Activated T-cell treated with anti-CD3 and anti-CD28 coated beads for 24 hours (primary cell): ENCODE measurements at regions not wholly inside any gene's neighbourhood (a gene's known extent, or its start where the extent isn't known, plus 50 kb on each side); places are given as distances from the start of the nearest gene placed in this dataset.

ENCODE experiments used
- DNase-seq: peaks from one replicate; pipeline ENCODE4 v3.0.0-alpha.2; 2020; ENCODE audit warnings: low read depth

- no peak for DNase-seq
Observed at GRCh38 chr11:26186389-26186788, 145.5 kb upstream of the ANO3 start.

- DNase-seq: no peak
Observed at GRCh38 chr11:26187639-26188038, 144.3 kb upstream of the ANO3 start.

GRCh38 chr11:26188554-26188953, 143.4 kb upstream of the ANO3 start:
- no peak for DNase-seq

GRCh38 chr11:26191193-26191592, 140.7 kb upstream of the ANO3 start:
- DNase-seq: no peak

GRCh38 chr11:26193694-26194365, 138.1 kb upstream of the ANO3 start:
- DNase-seq: no peak

GRCh38 chr11:26194881-26195280, 137.0 kb upstream of the ANO3 start:
- DNase-seq: no peak

- no peak for DNase-seq
Observed at GRCh38 chr11:26198532-26199096, 133.3 kb upstream of the ANO3 start.

GRCh38 chr11:26199331-26200095, 132.4 kb upstream of the ANO3 start:
- no peak for DNase-seq

GRCh38 chr11:26201411-26201810, 130.5 kb upstream of the ANO3 start:
- no peak for DNase-seq

- DNase-seq: no peak
Observed at GRCh38 chr11:26202754-26203153, 129.2 kb upstream of the ANO3 start.

- no peak for DNase-seq
Observed at GRCh38 chr11:26204101-26204500, 127.8 kb upstream of the ANO3 start.

GRCh38 chr11:26204839-26205238, 127.1 kb upstream of the ANO3 start:
- no peak for DNase-seq

- no peak for DNase-seq
Observed at GRCh38 chr11:26219183-26220117, 112.5 kb upstream of the ANO3 start.

GRCh38 chr11:26225646-26226045, 106.3 kb upstream of the ANO3 start:
- no peak for DNase-seq

GRCh38 chr11:26227301-26227746, 104.6 kb upstream of the ANO3 start:
- DNase-seq: no peak

GRCh38 chr11:26227883-26228502, 103.9 kb upstream of the ANO3 start:
- DNase-seq: no peak

- DNase-seq: no peak
Observed at GRCh38 chr11:26228778-26229177, 103.2 kb upstream of the ANO3 start.

GRCh38 chr11:26229257-26229656, 102.7 kb upstream of the ANO3 start:
- no peak for DNase-seq

GRCh38 chr11:26229981-26230380, 101.9 kb upstream of the ANO3 start:
- DNase-seq: no peak

- no peak for DNase-seq
Observed at GRCh38 chr11:26231252-26231661, 100.7 kb upstream of the ANO3 start.

GRCh38 chr11:26234451-26234850, 97.5 kb upstream of the ANO3 start:
- DNase-seq: no peak

- no peak for DNase-seq
Observed at GRCh38 chr11:26243426-26243825, 88.5 kb upstream of the ANO3 start.
